SK-MEL-5 (cell line): ENCODE measurements at regions not wholly inside any gene's neighbourhood (a gene's known extent, or its start where the extent isn't known, plus 50 kb on each side); places are given as distances from the start of the nearest gene placed in this dataset.

ENCODE experiments used
- DNase-seq: peaks from one replicate; pipeline ENCODE4 v3.0.0-alpha.2; 2016; ENCODE audit warnings: low read depth, low spot score
- in situ Hi-C: cut with HindIII; loops from 2 replicates; pipeline ENCODE4 v1.10.0; 2016; ENCODE audit warnings: low sequenced_read_pairs, high pct_unique_total_duplicates, low pct_unique_long_range_greater_than_20kb

GRCh38 chr1:114342376-114342775 lies 168.6 kb downstream of the TRIM33 start:
- no peak for DNase-seq
- in situ Hi-C loops = no loop called here

DNA sequence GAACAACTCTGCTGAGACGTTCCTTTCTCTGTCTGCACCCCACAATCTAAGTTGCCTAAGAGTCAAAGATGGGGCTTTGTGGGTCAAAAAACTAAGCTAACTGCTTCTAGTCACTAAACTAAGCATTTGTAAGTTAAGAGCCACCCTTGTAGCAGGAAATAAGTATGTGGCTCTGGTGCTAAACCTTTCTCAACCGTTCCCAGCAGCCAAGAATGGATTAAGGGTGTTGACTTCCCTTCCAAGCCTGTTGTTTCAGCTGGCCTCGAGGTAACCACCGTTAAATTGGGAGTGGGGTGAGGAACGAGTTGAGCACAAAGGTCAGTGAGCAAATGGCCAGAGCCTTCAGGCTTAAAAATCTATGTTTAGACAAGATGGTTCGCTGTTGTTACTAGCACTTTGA lies 169.1 kb downstream of the TRIM33 start:
- no peak for DNase-seq
- in situ Hi-C loops = no loop called here

GRCh38 chr1:114341299-114341698 lies 169.7 kb downstream of the TRIM33 start:
- no peak for DNase-seq
- in situ Hi-C loops = no loop called here

- in situ Hi-C loops = no loop called here
- no peak for DNase-seq
These were observed 170.1 kb downstream of the TRIM33 start for GRCh38 chr1:114340892-114341291.

- in situ Hi-C loops = no loop called here
These were observed 171.6 kb downstream of the TRIM33 start for GRCh38 chr1:114339379-114339778.

DNA sequence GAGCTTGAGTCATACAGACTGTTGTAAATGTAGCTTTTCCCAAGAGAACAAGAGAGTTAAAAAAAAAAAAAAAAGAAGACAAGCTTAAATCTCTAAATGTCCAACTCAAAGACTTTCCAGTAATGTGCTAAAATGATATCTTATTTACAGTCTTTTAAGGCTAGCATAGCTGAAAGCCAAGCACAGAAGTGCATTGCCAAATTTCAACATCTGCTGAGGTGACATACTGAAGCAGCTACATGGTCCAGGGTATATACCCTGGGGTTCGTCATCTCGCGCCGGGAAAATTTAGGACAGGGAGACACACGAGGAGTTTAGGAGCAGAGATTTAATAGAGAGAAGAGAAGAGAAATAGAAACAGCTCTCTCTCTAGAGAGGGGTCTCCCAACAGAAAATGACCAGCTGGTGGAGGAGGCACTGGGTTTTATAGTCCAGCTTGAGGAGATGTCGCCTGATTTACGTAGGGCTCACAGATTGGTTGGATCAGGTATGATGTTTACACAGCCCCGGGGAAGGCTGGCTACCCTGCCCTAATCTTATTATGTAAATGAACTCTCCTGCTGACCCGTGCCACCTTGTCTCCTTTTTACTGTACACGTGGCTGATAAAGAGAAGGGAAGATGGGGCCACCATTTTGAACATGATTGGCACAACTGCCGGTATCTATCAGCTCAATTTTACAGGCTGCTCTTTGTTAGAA lies 172.7 kb downstream of the TRIM33 start:
- in situ Hi-C loops = no loop called here
- no peak for DNase-seq

More at GRCh38 chr1:114339379-114339778, 171.6 kb downstream of the TRIM33 start:
- DNase-seq = no peak

GRCh38 chr1:114337417-114337816 lies 173.6 kb downstream of the TRIM33 start:
- DNase-seq = no peak
- in situ Hi-C loops = no loop called here

- no peak for DNase-seq
- in situ Hi-C loops = no loop called here
These were observed 174.6 kb downstream of the TRIM33 start for GRCh38 chr1:114336360-114336759.

DNA sequence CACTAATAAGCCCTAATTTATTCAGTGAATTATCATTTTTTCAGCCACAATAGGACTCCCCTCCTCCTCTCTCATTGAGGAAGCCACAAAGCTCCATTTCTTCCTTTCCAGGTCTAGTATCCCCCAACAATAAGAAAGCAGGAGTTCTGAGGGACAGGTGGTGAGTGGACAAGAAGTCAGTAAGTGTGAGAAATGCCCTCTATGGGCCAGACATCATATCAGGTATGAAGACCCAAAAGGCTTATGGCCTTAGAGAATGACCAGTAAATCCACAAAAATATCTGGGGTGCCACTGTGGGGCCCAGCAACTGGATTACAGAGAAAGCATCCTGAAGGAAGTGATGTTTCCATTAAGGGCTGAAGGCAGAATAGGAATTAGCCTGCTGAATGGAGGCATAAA lies 175.7 kb downstream of the TRIM33 start:
- DNase-seq = no peak
- in situ Hi-C loops = no loop called here

DNA sequence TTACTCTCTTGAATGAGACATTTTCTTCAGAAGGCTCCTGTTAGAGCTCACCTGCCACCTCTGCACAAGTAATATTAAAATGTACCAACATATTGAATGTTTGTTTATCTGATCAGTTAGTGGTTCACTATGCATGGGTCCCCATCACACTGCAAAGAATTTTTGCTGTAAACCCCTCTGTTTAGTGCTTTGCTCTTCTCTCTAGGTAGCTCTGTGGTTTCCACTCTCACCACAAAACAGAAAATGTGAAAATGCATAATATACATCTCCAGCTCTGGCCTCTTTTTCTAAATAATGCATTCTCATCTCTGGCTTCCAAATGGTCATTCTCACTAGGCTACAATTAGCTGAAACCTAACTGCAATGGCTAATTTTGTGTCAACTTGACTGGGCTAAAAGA lies 176.7 kb downstream of the TRIM33 start:
- in situ Hi-C loops = no loop called here
- no peak for DNase-seq

- in situ Hi-C loops = no loop called here
- DNase-seq = no peak
These were observed 177.3 kb downstream of the TRIM33 start for GRCh38 chr1:114333690-114334089.

GRCh38 chr1:114331936-114332335 lies 178.3 kb upstream of the SYT6 start:
- no peak for DNase-seq
- in situ Hi-C loops = no loop called here

DNA sequence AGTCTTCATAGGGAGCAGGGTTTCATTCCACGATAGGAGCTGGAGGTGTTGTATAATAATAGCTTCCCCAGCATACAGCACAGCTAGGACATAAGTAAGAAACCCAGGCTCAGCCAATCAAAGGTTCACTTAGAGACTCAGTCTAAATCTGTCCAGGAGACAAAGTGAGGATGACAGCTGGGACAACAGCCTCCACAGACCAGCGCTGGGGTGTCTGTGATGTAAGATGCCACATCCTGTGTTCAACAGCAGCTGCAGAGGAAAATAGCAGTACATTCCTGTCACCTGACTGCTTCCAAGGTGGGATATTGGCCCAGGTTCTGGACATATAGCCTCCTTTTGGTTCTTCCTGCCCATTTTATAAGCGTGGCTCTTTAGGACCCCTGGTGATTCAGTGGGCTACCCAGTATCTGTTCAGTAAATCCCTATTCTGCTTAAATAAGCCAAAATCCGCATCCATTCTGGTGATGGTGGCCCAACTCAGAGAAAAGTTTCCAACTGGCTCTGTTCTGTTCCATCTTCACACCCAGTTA lies 176.8 kb upstream of the SYT6 start:
- in situ Hi-C loops = no loop called here
- no peak for DNase-seq

GRCh38 chr1:114328361-114328904 lies 174.8 kb upstream of the SYT6 start:
- in situ Hi-C loops = no loop called here
- no peak for DNase-seq

DNA sequence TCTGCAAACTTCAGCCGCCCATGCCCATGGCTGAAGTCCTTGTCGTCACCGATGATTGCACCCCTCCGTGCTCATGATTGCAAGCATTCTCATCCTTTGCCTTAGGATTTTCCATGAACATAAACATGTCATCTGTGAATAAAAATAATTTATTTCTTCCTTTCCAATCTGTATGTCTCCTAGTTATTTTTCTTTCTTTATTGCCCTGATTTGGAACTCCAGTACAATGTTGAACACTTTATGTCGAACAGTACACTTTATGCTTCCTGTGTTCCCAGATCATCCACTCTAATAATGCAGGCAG lies 170.9 kb upstream of the SYT6 start:
- in situ Hi-C loops = no loop called here
- DNase-seq = no peak

DNA sequence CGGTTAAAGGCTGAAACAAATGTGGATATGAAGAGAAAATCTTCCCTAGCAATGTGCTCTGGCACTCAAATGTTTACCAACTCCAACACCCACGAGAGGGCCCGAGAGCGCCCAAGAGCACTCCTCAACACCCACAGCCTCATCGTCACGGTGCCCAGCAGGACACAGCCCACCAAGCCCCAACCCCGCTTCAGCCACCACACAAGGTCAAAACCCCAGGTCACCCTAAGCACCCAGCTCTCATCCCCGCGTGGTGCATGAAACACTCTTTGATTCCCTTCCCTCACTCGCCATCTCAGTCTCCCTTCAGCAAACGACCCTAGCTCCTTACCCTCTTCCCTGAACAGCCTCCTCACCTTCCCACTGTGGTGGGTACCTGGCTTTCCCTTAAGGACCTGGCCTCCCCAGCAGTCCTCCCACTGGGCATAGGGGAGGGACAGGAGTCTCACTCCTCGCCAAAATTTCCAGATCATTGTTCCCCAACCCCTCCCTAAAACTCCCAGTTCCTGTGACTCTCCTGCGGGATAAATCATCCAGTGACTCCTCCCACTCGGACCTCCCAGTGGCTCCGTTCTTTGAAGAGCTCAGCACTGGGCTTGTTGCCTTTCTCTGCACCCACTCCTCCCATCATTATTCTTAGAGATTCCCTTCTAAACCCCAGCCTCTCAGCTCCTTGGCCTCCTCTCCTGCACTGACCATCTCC lies 170.4 kb upstream of the SYT6 start:
- in situ Hi-C loops = no loop called here
- DNase-seq = no peak

GRCh38 chr1:114322734-114323133 lies 169.1 kb upstream of the SYT6 start:
- in situ Hi-C loops = no loop called here

DNA sequence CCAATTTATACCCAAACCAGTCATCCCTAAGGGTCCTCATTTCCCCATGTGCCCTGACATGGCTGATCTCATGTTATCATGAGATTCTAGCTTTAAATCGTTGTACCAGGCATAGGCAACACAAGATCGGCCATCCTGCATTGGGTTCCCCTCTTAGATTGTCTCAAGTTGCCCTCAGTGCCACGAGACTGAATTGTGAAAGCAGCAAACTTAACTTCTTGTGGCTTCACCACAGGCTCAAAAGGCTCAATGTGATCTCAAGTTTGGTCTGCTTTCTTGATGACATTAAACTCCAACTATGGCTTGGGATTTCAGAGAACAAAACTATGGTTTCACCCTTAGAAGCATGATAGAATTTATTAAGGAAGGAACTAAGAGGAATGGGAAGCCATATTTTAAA lies 168.5 kb upstream of the SYT6 start:
- no peak for DNase-seq
- in situ Hi-C loops = no loop called here

More at GRCh38 chr1:114322734-114323133, 169.1 kb upstream of the SYT6 start:
- no peak for DNase-seq

DNA sequence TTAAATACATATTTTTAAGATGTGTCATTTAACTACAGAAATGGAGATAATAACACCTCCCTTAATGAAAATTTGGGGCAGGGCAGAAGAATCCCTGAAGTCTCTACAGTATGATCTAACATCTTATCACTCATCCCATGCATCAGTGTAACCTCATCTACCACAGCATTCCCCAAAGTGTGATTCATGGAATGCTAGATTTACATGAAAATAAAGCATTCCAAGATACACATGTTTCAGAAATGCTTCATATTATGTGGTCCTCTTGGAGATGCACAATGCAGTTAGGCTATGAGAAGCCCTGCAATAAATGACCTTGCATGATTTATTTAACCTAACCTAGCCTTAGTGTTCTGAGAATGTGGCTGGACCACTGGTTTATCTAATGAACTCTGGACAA lies 166.9 kb upstream of the SYT6 start:
- in situ Hi-C loops = no loop called here
- DNase-seq = no peak
